ENCODE measurements at regions not wholly inside any gene's neighbourhood (a gene's known extent, or its start where the extent isn't known, plus 50 kb on each side); places are given as distances from the start of the nearest gene placed in this dataset.

DNA sequence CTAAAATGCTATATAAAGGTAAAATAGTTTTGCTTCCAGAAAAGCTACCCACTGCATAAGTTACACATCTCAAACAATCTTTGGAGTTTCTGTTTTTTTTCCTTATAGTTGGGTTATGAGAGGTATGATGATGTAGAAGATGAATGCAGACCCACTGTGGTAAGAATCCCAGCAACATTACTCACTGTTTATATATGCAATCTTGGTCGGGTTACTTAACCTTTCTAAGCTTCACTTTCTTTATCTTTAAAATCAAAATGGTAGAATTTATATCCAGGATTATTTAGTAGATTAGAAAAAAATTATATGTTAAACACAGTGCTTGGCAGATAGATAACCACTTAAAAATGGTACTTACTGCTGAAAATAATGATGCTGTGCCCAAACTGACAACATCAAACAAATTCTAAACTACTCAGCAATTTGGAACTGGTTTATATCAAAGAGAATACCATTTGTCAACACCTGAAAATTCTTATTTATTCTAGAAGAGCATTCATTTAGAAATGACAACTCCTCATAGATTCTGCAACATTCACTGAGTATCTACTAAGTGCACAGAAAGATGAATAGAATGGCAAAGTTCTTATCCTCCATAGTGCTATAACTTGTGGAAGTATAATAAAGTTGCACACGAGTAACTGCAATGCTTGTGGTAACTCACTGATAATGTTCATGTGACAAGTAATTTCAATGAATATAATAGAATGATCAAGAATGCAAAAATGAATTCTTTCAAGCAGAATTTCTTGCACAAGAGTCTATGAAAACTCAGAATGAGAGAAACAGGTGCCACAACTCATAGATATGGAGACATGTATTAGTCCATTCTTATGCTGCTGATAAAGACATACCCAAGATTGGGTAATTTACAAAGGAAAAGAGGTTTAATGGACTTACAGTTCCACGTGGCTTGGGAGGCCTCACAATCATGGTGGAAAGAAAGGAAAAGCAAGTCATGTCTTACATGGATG, 129.0 kb upstream of the SLC7A14 start:
- WGBS (ENCODE audit: insufficient coverage): no CpG with 5 or more reads among the region's 3 CpGs
- TF ChIP-seq, protein P1, sequence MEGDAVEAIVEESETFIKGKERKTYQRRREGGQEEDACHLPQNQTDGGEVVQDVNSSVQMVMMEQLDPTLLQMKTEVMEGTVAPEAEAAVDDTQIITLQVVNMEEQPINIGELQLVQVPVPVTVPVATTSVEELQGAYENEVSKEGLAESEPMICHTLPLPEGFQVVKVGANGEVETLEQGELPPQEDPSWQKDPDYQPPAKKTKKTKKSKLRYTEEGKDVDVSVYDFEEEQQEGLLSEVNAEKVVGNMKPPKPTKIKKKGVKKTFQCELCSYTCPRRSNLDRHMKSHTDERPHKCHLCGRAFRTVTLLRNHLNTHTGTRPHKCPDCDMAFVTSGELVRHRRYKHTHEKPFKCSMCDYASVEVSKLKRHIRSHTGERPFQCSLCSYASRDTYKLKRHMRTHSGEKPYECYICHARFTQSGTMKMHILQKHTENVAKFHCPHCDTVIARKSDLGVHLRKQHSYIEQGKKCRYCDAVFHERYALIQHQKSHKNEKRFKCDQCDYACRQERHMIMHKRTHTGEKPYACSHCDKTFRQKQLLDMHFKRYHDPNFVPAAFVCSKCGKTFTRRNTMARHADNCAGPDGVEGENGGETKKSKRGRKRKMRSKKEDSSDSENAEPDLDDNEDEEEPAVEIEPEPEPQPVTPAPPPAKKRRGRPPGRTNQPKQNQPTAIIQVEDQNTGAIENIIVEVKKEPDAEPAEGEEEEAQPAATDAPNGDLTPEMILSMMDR (IDR thresholded peaks at IDR 0.05): no peak
- peaks cover 2 to 5% (median 3%) of the 10 kb centered on the region in 3 donors for H3K27me3 Mint-ChIP-seq (ENCODE audit: low read depth in 3 of 3)
- no peak overlapping the region for H3K4me3 Mint-ChIP-seq
- Histone ChIP-seq H2AFZ (ENCODE audit: insufficient read depth, low read depth, low read length, poor library complexity, severe bottlenecking) (no peak overlapping the region), H3K4me1 (ENCODE audit: control insufficient read depth in 1 of 2, insufficient read depth in 2 of 2, low read length in 2 of 2) (no peaks in the 10 kb centered on the region), H3K27ac (ENCODE audit: low read depth in 1 of 2, low read length in 2 of 2) (no peak overlapping the region), H3K4me2 (replicated peaks; ENCODE audit: extremely low read depth, low read length, poor library complexity, severe bottlenecking) (no peak overlapping the region), H4K20me1 (ENCODE audit: insufficient read depth, low read length) (no peaks in the 10 kb centered on the region), H3K36me3 (replicated peaks in 1 of 2; ENCODE audit: control insufficient read depth in 1 of 2, insufficient read depth in 2 of 2, low read length in 2 of 2) (no peaks in the 10 kb centered on the region), H3K9ac (ENCODE audit: insufficient read depth, low read length, poor library complexity, severe bottlenecking) (no peak overlapping the region), H3K4me3 (replicated peaks in 1 of 3; ENCODE audit: low read depth in 2 of 3, low read length in 3 of 3) (no peak overlapping the region), H3K79me2 (ENCODE audit: insufficient read depth, low read length) (no peaks in the 10 kb centered on the region), H3K9me3 (replicated peaks in 1 of 2; ENCODE audit: control insufficient read depth in 1 of 2, insufficient read depth in 1 of 2, low read length in 2 of 2) (peaks cover 3 to 10% of the 10 kb centered on the region in 2 donors), H3K27me3 (ENCODE audit: control insufficient read depth in 2 of 2, insufficient read depth in 2 of 2, low read length in 2 of 2) (no peaks in the 10 kb centered on the region)
- no peak overlapping the region for H3K27ac Mint-ChIP-seq
- DNase-seq: no peak
- H3K9me3 Mint-ChIP-seq: peaks cover 3 to 14% (median 9%) of the 10 kb centered on the region in 7 donors
- H3K36me3 Mint-ChIP-seq: no peaks in the 10 kb centered on the region
- intact Hi-C loops (cut with micrococcal nuclease): no loop called here
- H3K4me1 Mint-ChIP-seq: no peaks in the 10 kb centered on the region

DNA sequence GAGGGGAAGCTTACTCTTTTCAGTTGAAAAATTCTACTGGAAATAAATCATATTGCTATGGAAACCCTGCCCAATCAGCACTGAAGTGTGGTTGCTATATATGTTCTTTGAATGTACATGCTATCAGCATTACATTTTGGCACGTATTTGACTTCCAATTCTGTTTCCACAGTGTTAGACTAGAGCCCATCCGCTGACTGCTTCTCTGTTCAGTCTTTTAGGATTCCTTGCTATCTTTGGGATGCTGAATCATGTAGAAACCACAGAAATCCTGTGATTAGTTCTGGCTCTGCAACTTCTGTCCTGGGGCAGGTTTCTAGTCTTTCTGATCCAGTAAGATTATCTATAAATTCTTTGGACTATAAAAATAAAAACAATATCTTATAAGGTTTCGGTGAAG, 128.2 kb upstream of the SLC7A14 start:
- no peak overlapping the region for H3K9ac ChIP-seq (ENCODE audit: insufficient read depth, low read length, poor library complexity, severe bottlenecking)
- H3K4me2 ChIP-seq (replicated peaks; ENCODE audit: extremely low read depth, low read length, poor library complexity, severe bottlenecking): no peak overlapping the region
- H3K4me3 ChIP-seq (replicated peaks in 1 of 3; ENCODE audit: low read depth in 2 of 3, low read length in 3 of 3): no peak overlapping the region
- H3K27ac Mint-ChIP-seq: no peak overlapping the region
- H3K27me3 Mint-ChIP-seq (ENCODE audit: low read depth in 3 of 3): peaks cover 2 to 5% (median 3%) of the 10 kb centered on the region in 3 donors
- no peaks in the 10 kb centered on the region for H3K4me1 ChIP-seq (ENCODE audit: control insufficient read depth in 1 of 2, insufficient read depth in 2 of 2, low read length in 2 of 2)
- WGBS (ENCODE audit: insufficient coverage): 83% methylated on average over 2 of the region's 3 CpGs
- H3K4me3 Mint-ChIP-seq: no peak overlapping the region
- H3K4me1 Mint-ChIP-seq: peaks cover 2% of the 10 kb centered on the region
- no peaks in the 10 kb centered on the region for H3K79me2 ChIP-seq (ENCODE audit: insufficient read depth, low read length)
- peaks cover 5 to 17% (median 11%) of the 10 kb centered on the region in 7 donors for H3K9me3 Mint-ChIP-seq
- DNase-seq: no peak
- peaks cover 6 to 14% of the 10 kb centered on the region in 2 donors for H3K9me3 ChIP-seq (replicated peaks in 1 of 2; ENCODE audit: control insufficient read depth in 1 of 2, insufficient read depth in 1 of 2, low read length in 2 of 2)
- no peaks in the 10 kb centered on the region for H4K20me1 ChIP-seq (ENCODE audit: insufficient read depth, low read length)
- H2AFZ ChIP-seq (ENCODE audit: insufficient read depth, low read depth, low read length, poor library complexity, severe bottlenecking): no peak overlapping the region
- no peaks in the 10 kb centered on the region for H3K36me3 ChIP-seq (replicated peaks in 1 of 2; ENCODE audit: control insufficient read depth in 1 of 2, insufficient read depth in 2 of 2, low read length in 2 of 2)
- TF ChIP-seq, protein P1 (IDR thresholded peaks at IDR 0.05): no peak
- intact Hi-C loops (cut with micrococcal nuclease): no loop called here
- H3K27ac ChIP-seq (ENCODE audit: low read depth in 1 of 2, low read length in 2 of 2): no peak overlapping the region
- no peaks in the 10 kb centered on the region for H3K27me3 ChIP-seq (ENCODE audit: control insufficient read depth in 2 of 2, insufficient read depth in 2 of 2, low read length in 2 of 2)
- no peaks in the 10 kb centered on the region for H3K36me3 Mint-ChIP-seq
